Stimulated activated CD8-positive, alpha-beta memory T cell treated with anti-CD3 and anti-CD28 coated beads, Interleukin-12 subunit alpha, Interleukin-12 subunit beta, amount 100 ng/mL, for 1 hour (primary cell): ENCODE measurements at regions not wholly inside any gene's neighbourhood (a gene's known extent, or its start where the extent isn't known, plus 50 kb on each side); places are given as distances from the start of the nearest gene placed in this dataset.

Source experiments
- DNase-seq: peaks from one replicate; pipeline ENCODE4 v3.0.0-alpha.2; 2020; ENCODE audit warnings: low read depth

GRCh38 chr10:130999376-131000202 is 311.9 kb downstream of the TCERG1L start:
- DNase-seq, result no peak

GRCh38 chr10:131000244-131000643 is 311.3 kb downstream of the TCERG1L start:
- DNase-seq, result no peak

GRCh38 chr10:131000743-131001142 is 310.8 kb downstream of the TCERG1L start:
- DNase-seq, result no peak

- no peak for DNase-seq
These were observed 310.1 kb downstream of the TCERG1L start for GRCh38 chr10:131001438-131001837.

GRCh38 chr10:131002031-131002861 is 309.3 kb downstream of the TCERG1L start:
- DNase-seq, result no peak

- DNase-seq, result no peak
These were observed 308.1 kb downstream of the TCERG1L start for GRCh38 chr10:131003455-131003854.

GRCh38 chr10:131004276-131004675 is 307.2 kb downstream of the TCERG1L start:
- no peak for DNase-seq

GRCh38 chr10:131006458-131007256 is 304.9 kb downstream of the TCERG1L start:
- no peak for DNase-seq

- no peak for DNase-seq
These were observed 301.7 kb downstream of the TCERG1L start for GRCh38 chr10:131009791-131010190.

GRCh38 chr10:131010965-131011575 is 300.5 kb downstream of the TCERG1L start:
- DNase-seq, result no peak

GRCh38 chr10:131011936-131012640 is 299.4 kb downstream of the TCERG1L start:
- no peak for DNase-seq

- no peak for DNase-seq
These were observed 298.9 kb downstream of the TCERG1L start for GRCh38 chr10:131012641-131012985.

- DNase-seq, result no peak
These were observed 298.1 kb downstream of the TCERG1L start for GRCh38 chr10:131013281-131013912.

- no peak for DNase-seq
These were observed 297.2 kb downstream of the TCERG1L start for GRCh38 chr10:131014271-131014670.

GRCh38 chr10:131015271-131015670 is 296.2 kb downstream of the TCERG1L start:
- DNase-seq, result no peak

- no peak for DNase-seq
These were observed 295.0 kb downstream of the TCERG1L start for GRCh38 chr10:131016556-131016955.

- no peak for DNase-seq
These were observed 293.8 kb downstream of the TCERG1L start for GRCh38 chr10:131017566-131018285.

- DNase-seq, result no peak
These were observed 292.5 kb downstream of the TCERG1L start for GRCh38 chr10:131018886-131019500.

- DNase-seq, result no peak
These were observed 291.8 kb downstream of the TCERG1L start for GRCh38 chr10:131019696-131020095.

- DNase-seq, result no peak
These were observed 290.7 kb downstream of the TCERG1L start for GRCh38 chr10:131020775-131021174.
